GM12864 (cell line): ENCODE measurements at regions not wholly inside any gene's neighbourhood (a gene's known extent, or its start where the extent isn't known, plus 50 kb on each side); places are given as distances from the start of the nearest gene placed in this dataset.

Experiments
- DNase-seq: peaks from one replicate; pipeline ENCODE4 v3.0.0-alpha.2; 2011; ENCODE audit warnings: low read depth
- H3K4me3 ChIP-seq: 2 replicates; pipeline ENCODE4 v1.5.1; 2011; ENCODE audit warnings: mild to moderate bottlenecking, low read depth, low read length, control low read depth
- TF ChIP-seq, protein P1 (sequence below): IDR thresholded peaks from 2 replicates; pipeline ENCODE4 v1.5.1; 2011; ENCODE audit warnings: low read depth, mild to moderate bottlenecking, moderate library complexity, low read length, control low read depth, inconsistent platforms; ENCODE audit errors: missing control alignments

DNA sequence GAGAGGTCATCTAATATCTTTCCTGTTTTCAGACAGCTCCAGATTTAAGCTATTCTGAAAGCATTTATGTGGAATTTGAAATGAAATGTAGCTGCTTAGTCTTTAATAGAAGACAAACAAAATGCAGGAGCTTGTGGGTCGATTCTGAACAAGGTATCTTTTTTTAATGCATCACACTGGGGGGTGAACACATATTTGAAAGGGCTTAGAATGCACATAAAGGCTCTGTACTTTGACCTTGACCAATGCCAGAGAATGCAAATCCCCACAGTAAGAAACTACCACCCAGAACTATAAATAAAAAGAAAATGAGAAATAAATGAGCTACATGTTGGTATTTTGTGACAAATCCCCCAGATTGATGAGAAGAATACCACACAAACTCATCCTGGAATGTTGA, 489.3 kb downstream of the PIK3C3 start:
- no peak for DNase-seq
- no peak overlapping the region for H3K4me3 ChIP-seq
- TF ChIP-seq, protein P1, sequence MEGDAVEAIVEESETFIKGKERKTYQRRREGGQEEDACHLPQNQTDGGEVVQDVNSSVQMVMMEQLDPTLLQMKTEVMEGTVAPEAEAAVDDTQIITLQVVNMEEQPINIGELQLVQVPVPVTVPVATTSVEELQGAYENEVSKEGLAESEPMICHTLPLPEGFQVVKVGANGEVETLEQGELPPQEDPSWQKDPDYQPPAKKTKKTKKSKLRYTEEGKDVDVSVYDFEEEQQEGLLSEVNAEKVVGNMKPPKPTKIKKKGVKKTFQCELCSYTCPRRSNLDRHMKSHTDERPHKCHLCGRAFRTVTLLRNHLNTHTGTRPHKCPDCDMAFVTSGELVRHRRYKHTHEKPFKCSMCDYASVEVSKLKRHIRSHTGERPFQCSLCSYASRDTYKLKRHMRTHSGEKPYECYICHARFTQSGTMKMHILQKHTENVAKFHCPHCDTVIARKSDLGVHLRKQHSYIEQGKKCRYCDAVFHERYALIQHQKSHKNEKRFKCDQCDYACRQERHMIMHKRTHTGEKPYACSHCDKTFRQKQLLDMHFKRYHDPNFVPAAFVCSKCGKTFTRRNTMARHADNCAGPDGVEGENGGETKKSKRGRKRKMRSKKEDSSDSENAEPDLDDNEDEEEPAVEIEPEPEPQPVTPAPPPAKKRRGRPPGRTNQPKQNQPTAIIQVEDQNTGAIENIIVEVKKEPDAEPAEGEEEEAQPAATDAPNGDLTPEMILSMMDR, result no peak

DNA sequence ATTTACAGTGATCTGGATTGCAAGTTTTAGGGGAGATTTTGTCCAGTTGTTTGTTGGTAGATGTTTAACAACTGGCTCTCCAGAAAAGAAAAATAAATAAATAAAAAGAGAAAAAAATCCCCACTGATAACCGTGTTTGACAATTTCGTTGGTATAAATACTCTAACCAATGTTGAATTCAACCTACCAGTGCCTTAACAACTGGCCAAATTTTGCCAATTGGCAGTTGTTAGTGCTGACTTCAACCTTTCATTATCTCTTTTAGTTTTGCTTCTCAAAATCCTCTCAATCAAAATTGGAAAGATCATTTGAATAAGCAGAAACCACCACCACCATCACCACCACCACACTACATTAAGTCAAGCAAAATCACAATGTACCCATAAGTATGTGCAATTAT, 490.3 kb downstream of the PIK3C3 start:
- H3K4me3 ChIP-seq, result no peak overlapping the region
- TF ChIP-seq, protein P1, result no peak
- DNase-seq, result no peak

DNA sequence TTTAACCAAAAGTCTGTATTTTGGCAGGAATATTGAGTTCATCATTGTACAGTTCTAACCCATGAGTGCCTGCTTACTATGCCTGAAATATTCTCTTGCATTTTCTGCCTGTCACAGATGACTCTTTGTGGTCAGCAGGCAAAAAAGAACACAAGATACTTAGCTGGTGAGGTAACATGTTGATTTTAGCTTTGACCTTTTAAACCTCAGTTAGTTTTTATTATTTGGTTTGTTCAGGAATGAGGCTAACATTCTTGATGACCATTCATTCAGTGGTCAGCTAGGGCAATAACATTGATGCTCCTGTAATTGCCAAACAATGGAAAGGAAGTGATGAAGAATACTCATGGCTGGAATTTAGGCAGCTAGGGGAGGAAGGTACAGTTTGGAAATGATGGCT, 491.2 kb downstream of the PIK3C3 start:
- DNase-seq, result no peak
- TF ChIP-seq, protein P1, result no peak
- H3K4me3 ChIP-seq, result no peak overlapping the region

DNA sequence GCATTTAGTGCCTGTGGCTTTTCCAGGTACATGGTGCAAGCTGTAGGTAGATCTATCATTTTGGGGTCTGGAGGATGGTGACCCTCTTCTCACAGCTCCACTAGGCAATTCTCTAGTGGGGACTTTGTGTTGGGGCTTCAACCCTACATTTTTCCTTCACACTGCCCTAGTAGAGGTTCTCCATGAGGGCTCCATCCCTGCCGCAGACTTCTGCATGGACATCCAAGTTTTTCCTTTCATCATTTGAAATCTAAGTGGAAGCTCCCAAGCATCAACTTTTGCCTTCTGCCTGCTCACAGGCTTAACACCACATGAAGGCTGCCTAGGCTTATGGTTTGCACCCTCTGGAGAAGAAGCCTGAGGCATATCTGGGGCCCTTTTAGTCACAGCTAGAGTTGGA, 492.7 kb downstream of the PIK3C3 start:
- TF ChIP-seq, protein P1, result no peak

DNA sequence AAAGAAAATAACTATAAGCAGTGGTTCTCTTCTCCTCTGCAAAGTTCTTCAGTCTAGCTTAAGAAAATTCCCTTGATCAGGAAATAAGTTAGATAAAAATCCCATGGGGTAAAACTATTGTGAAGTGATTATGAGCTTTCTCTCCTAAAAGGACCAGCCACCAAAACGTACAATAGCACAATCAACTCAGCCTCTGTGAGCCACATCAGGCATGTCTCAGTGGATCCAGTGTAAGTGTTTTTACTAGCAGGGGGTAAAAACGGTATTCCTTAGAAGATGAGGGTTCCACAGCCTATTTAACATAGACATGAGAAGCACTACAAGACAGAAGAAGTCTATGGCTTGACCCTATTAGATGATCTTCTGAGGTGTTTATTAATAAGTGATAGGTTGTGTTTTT, 503.2 kb downstream of the PIK3C3 start:
- TF ChIP-seq, protein P1, result no peak
- H3K4me3 ChIP-seq, result no peak overlapping the region
- DNase-seq, result no peak

More for the DNA sequence above, 492.7 kb downstream of the PIK3C3 start:
- no peak for DNase-seq
- no peak overlapping the region for H3K4me3 ChIP-seq

DNA sequence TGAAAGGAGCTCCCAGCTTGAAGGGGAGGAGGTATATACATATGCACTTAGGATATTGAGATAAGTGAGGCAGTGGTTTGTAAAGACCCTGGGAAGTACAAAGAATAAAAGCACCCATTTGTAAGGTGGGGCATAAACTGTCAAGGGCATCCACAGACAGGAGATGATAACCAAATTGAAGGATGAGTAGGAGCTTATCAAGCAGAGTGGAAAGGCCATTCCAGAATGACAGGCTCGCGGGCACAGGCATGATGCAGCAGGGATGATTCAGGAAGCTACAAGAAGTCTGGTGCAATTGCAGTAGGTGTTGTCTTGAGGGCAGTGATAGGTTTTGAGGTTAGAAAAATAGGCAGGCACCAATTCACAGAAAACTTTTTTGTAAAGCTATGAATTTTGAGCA, 504.8 kb downstream of the PIK3C3 start:
- no peak overlapping the region for H3K4me3 ChIP-seq
- no peak for DNase-seq
- TF ChIP-seq, protein P1, result no peak

DNA sequence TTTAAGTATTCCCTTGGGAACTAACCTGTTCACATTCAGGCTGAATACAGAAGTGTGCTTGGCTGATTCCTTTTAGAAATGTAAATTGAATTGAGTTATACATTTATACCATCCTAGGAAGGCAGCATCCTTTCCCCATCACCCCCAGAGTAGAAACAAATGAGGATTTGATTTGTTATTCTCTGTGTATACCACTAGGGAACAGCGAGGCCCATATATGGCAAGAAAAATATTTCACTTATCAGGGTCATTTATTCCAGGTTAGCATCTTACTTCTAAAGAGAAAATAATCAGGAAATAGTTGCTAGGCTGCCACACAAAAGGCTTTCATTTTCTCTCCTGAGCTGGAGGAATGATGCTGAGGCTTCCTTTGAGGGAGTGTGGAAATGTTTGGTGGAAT, 516.9 kb downstream of the PIK3C3 start:
- TF ChIP-seq, protein P1, result no peak
- no peak for DNase-seq
- no peak overlapping the region for H3K4me3 ChIP-seq
